ENCODE measurements at regions not wholly inside any gene's neighbourhood (a gene's known extent, or its start where the extent isn't known, plus 50 kb on each side); places are given as distances from the start of the nearest gene placed in this dataset.

GRCh38 chr6:86148586-86148985 is 505.9 kb upstream of the SYNCRIP start:
- TF ChIP-seq GATA2 (IDR thresholded peaks at IDR 0.05; ENCODE audit: low read depth, low read length) (no peak), GATA3 (IDR thresholded peaks at IDR 0.05; ENCODE audit: low read depth, low read length) (no peak)

Data from SH-SY5Y (cell line).